Thoracic aorta (tissue), 2 donors: ENCODE measurements at regions not wholly inside any gene's neighbourhood (a gene's known extent, or its start where the extent isn't known, plus 50 kb on each side); places are given as distances from the start of the nearest gene placed in this dataset.

Source experiments
- ATAC-seq: fragments of 150-250 bp; one replicate; pipeline ENCODE4 v1.8.0; 2017; ENCODE audit warnings: low read depth; ENCODE audit not compliant: insufficient number of reproducible peaks, low FRiP score
- DNase-seq: peaks from one replicate; pipeline ENCODE4 v3.0.0-alpha.2; 2020; ENCODE audit warnings: low spot score
- H3K27ac ChIP-seq, 2 donors: fragments of 200-600 bp; sonication (generic); 1 replicate in 1 of 2; 2 replicates in 1 of 2; pipeline ENCODE4 v1.5.1; 2016; ENCODE audit warnings: mild to moderate bottlenecking in 2 of 2, moderate library complexity in 2 of 2
- H3K27me3 ChIP-seq: fragments of 200-600 bp; sonication (generic); replicated peaks from 2 replicates; pipeline ENCODE4 v1.6.0; 2016; ENCODE audit warnings: mild to moderate bottlenecking; ENCODE audit not compliant: insufficient read depth
- H3K36me3 ChIP-seq: fragments of 200-600 bp; sonication (generic); one replicate; pipeline ENCODE4 v1.5.1; 2016
- H3K4me1 ChIP-seq, 2 donors: fragments of 200-600 bp; sonication (generic); 1 replicate in 1 of 2; 2 replicates in 1 of 2; pipeline versions ENCODE4 v1.5.1 to v1.6.0; 2016; ENCODE audit warnings: low read depth in 2 of 2, mild to moderate bottlenecking in 1 of 2; ENCODE audit not compliant: control insufficient read depth in 1 of 2
- H3K4me3 ChIP-seq: fragments of 200-600 bp; sonication (generic); 2 replicates; pipeline ENCODE4 v1.5.1; 2016; ENCODE audit warnings: mild to moderate bottlenecking
- H3K9me3 ChIP-seq: fragments of 200-600 bp; sonication (generic); 2 replicates; pipeline ENCODE4 v1.5.1; 2016
- TF ChIP-seq, protein P1 (sequence below): fragments of 200-600 bp; sonication (generic); IDR thresholded peaks from one replicate; pipeline ENCODE4 v1.5.1; 2019; ENCODE audit warnings: antibody characterized with exemption

DNA sequence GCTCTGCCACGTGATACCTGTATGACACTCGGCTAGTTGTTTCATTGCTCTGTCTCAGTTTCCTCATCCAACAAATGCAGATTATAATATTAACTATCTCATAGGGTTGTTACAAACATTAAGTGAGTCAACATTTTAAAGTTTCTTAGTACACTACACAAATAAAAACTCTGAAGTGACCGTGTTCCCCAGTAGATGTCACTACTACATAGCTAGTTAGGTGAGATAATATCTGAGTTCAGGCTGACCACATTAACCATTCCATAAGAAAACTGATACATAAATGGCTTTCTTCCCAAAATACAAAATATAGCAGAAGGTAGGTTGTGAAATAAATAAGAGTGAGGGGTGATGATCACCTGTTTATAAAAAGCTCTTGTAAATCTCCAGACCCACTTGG is 214.1 kb downstream of the NUF2 start:
- Histone ChIP-seq H3K36me3 (no peaks in the 10 kb centered on the region), H3K27me3 (no peaks in the 10 kb centered on the region), H3K4me3 (no peak overlapping the region), H3K4me1 (no peaks in the 10 kb centered on the region), H3K9me3 (no peaks in the 10 kb centered on the region), H3K27ac (no peak overlapping the region)
- ATAC-seq, result no peak
- DNase-seq, result no peak
- TF ChIP-seq, protein P1, sequence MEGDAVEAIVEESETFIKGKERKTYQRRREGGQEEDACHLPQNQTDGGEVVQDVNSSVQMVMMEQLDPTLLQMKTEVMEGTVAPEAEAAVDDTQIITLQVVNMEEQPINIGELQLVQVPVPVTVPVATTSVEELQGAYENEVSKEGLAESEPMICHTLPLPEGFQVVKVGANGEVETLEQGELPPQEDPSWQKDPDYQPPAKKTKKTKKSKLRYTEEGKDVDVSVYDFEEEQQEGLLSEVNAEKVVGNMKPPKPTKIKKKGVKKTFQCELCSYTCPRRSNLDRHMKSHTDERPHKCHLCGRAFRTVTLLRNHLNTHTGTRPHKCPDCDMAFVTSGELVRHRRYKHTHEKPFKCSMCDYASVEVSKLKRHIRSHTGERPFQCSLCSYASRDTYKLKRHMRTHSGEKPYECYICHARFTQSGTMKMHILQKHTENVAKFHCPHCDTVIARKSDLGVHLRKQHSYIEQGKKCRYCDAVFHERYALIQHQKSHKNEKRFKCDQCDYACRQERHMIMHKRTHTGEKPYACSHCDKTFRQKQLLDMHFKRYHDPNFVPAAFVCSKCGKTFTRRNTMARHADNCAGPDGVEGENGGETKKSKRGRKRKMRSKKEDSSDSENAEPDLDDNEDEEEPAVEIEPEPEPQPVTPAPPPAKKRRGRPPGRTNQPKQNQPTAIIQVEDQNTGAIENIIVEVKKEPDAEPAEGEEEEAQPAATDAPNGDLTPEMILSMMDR, result no peak

DNA sequence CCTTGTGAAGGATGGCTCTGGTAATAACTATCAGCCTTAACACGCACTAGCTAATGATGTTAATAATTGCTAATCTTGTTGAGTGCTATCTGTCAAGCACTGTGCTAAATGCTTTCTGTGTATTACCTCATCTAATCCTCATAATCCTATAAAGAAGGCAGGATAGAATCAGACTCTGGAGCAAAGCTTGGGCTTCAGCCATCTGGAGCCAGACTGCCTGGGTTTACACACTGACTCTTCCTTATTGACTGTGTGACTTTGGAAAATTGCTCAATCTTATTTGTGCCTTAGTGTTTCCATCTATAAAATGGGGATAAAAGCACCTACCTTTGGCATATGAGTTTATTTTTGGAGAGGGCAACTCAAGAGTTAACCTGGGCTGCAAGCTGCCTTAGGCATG is 216.1 kb downstream of the NUF2 start:
- no peaks in the 10 kb centered on the region for H3K27me3 ChIP-seq
- H3K9me3 ChIP-seq, result no peaks in the 10 kb centered on the region
- H3K27ac ChIP-seq, result no peak overlapping the region
- TF ChIP-seq, protein P1, result no peak
- H3K4me3 ChIP-seq, result no peak overlapping the region
- H3K4me1 ChIP-seq, result no peaks in the 10 kb centered on the region
- ATAC-seq (no peak), DNase-seq (no peak)
- no peaks in the 10 kb centered on the region for H3K36me3 ChIP-seq

DNA sequence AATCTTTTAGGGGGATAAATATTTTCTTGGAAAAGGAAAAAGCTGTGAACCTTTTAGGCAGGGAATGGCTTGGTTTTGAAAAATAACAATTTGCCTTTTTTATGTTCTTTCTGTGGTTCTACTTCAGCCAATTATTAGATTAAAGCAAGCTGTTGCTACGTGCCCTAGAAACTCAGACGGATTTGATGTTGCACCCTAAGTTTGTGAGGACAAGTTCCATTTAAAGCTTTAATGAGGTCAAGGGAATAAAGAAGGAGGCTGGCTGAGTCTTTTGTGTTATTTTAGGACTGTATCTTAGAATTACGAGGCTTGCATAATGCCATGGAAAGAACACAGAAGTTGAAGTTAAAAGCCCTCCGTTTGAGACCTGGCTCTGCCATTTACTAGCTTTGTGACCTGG is 216.9 kb downstream of the NUF2 start:
- H3K27me3 ChIP-seq, result no peaks in the 10 kb centered on the region
- no peaks in the 10 kb centered on the region for H3K36me3 ChIP-seq
- no peak for ATAC-seq
- TF ChIP-seq, protein P1, result no peak
- DNase-seq, result no peak
- H3K27ac ChIP-seq, result no peak overlapping the region
- H3K4me3 ChIP-seq, result no peak overlapping the region
- H3K9me3 ChIP-seq, result no peaks in the 10 kb centered on the region
- no peaks in the 10 kb centered on the region for H3K4me1 ChIP-seq

DNA sequence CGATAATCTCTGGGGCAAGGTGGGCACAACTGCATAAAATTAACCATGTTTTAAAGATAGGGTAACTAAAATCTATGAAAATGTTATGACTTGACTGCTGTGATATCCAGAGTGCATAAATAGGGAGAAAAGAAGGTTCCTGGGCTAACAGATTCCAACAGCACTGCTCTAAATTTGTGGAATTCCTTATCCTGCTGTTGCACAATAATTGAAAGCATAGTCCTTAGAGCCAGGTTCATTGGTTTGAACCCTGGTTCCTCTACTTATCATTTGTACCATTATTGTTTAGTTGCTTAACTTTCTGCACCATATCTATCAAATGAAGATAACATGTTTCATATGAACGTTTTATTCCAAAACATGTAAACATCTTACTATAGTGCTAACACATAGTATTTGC is 219.0 kb downstream of the NUF2 start:
- H3K27me3 ChIP-seq, result no peaks in the 10 kb centered on the region
- DNase-seq, result no peak
- H3K36me3 ChIP-seq, result no peaks in the 10 kb centered on the region
- H3K4me3 ChIP-seq, result no peak overlapping the region
- TF ChIP-seq, protein P1, result no peak
- no peak for ATAC-seq
- no peak overlapping the region for H3K27ac ChIP-seq
- no peaks in the 10 kb centered on the region for H3K4me1 ChIP-seq
- H3K9me3 ChIP-seq, result no peaks in the 10 kb centered on the region

DNA sequence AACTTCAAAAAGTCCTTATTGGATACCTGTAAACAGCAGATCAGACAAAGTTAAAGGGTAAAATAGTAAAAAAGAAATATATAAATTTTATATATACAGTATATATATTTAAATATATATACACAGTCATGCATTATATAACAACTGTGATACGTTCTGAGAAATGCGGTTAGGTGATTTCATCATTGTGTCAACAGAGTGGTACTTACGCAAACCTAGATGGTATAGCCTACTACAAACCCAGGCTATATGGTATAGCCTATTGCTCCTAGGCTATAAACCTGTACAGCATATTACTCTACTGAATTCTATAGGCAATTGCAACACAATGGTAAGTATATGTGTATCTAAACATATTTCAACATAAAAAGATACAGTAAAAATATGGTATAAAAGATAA is 222.7 kb downstream of the NUF2 start:
- Histone ChIP-seq H3K9me3 (no peaks in the 10 kb centered on the region), H3K27ac (no peak overlapping the region), H3K27me3 (no peaks in the 10 kb centered on the region), H3K4me1 (no peaks in the 10 kb centered on the region), H3K36me3 (no peaks in the 10 kb centered on the region), H3K4me3 (no peak overlapping the region)
- TF ChIP-seq, protein P1, result no peak
- DNase-seq (no peak), ATAC-seq (no peak)
